SK-N-SH treated with all-trans-retinoic acid at 6 μM for 48 hours (cell line): ENCODE measurements at regions not wholly inside any gene's neighbourhood (a gene's known extent, or its start where the extent isn't known, plus 50 kb on each side); places are given as distances from the start of the nearest gene placed in this dataset.

Experiments
- ATAC-seq: fragments of 200-7000 bp; cut with Tn5 transposase; 3 replicates; pipeline ENCODE4 v1.9.1; 2020; ENCODE audit warnings: mild to moderate bottlenecking, moderate library complexity
- ARNTL ChIP-seq: fragments of 450-650 bp; formaldehyde crosslinking; IDR thresholded peaks from 2 replicates; pipeline ENCODE4 v1.5.0; 2020; ENCODE audit warnings: low read depth, mild to moderate bottlenecking, moderate library complexity, borderline replicate concordance
- BACH2 ChIP-seq: fragments of 250-450 bp; sonication (Bioruptor Pico); IDR thresholded peaks from 2 replicates; pipeline ENCODE4 v1.9.0; 2021; ENCODE audit warnings: mild to moderate bottlenecking, borderline replicate concordance
- CREB5 ChIP-seq: fragments of 250-450 bp; sonication (Bioruptor Pico); IDR thresholded peaks from 2 replicates; pipeline ENCODE4 v1.5.1; 2020; ENCODE audit warnings: low read depth, mild to moderate bottlenecking, moderate library complexity
- CSDC2 ChIP-seq: fragments of 250-450 bp; sonication (Bioruptor Pico); IDR thresholded peaks from 2 replicates; pipeline ENCODE4 v1.5.0; 2020; ENCODE audit warnings: mild to moderate bottlenecking, moderate library complexity
- CSRNP3 ChIP-seq: fragments of 250-450 bp; sonication (Bioruptor Pico); IDR thresholded peaks from 2 replicates; pipeline ENCODE4 v1.5.1; 2021; ENCODE audit warnings: mild to moderate bottlenecking, moderate library complexity
- ISL1 ChIP-seq: fragments of 250-450 bp; sonication (Bioruptor Pico); IDR thresholded peaks from 2 replicates; pipeline ENCODE4 v2.1.2; 2022; ENCODE audit warnings: mild to moderate bottlenecking, moderate library complexity
- OSR1 ChIP-seq: fragments of 250-450 bp; sonication (Bioruptor Pico); IDR thresholded peaks from 2 replicates; pipeline ENCODE4 v1.8.0; 2022; ENCODE audit warnings: moderate library complexity, mild to moderate bottlenecking, inconsistent platforms
- PATZ1 ChIP-seq: fragments of 250-450 bp; sonication (Bioruptor Pico); IDR thresholded peaks from 2 replicates; pipeline ENCODE4 v1.8.0; 2020; ENCODE audit warnings: mild to moderate bottlenecking, moderate library complexity, borderline replicate concordance
- POU6F1 ChIP-seq: fragments of 250-450 bp; sonication (Bioruptor Pico); IDR thresholded peaks from 2 replicates; pipeline ENCODE4 v1.8.0; 2021; ENCODE audit warnings: low read depth, mild to moderate bottlenecking, moderate library complexity, borderline replicate concordance
- PPARA ChIP-seq: fragments of 250-450 bp; sonication (Bioruptor Pico); IDR thresholded peaks from 2 replicates; pipeline ENCODE4 v1.5.0; 2020; ENCODE audit warnings: mild to moderate bottlenecking, borderline replicate concordance
- RARB ChIP-seq: fragments of 250-450 bp; sonication (Bioruptor Pico); IDR thresholded peaks from 2 replicates; pipeline ENCODE4 v1.8.0; 2021; ENCODE audit warnings: mild to moderate bottlenecking, moderate library complexity
- TCF4 ChIP-seq: fragments of 250-450 bp; sonication (Bioruptor Pico); IDR thresholded peaks from 2 replicates; pipeline ENCODE4 v1.8.0; 2021; ENCODE audit warnings: mild to moderate bottlenecking, moderate library complexity, borderline replicate concordance
- TOX ChIP-seq: fragments of 250-450 bp; sonication (Bioruptor Pico); IDR thresholded peaks from 2 replicates; pipeline ENCODE4 v1.8.0; 2021; ENCODE audit warnings: mild to moderate bottlenecking, moderate library complexity, borderline replicate concordance
- TSHZ2 ChIP-seq: fragments of 250-450 bp; sonication (Bioruptor Pico); IDR thresholded peaks from 2 replicates; pipeline ENCODE4 v1.5.0; 2020; ENCODE audit warnings: mild to moderate bottlenecking, moderate library complexity
- ZC3H10 ChIP-seq: fragments of 250-450 bp; sonication (Bioruptor Pico); IDR thresholded peaks from 2 replicates; pipeline ENCODE4 v1.5.1; 2021; ENCODE audit warnings: mild to moderate bottlenecking, moderate library complexity
- ZFP3 ChIP-seq: fragments of 250-450 bp; sonication (Bioruptor Pico); IDR thresholded peaks from 2 replicates; pipeline ENCODE4 v1.5.0; 2020; ENCODE audit warnings: mild to moderate bottlenecking, moderate library complexity
- ZFP30 ChIP-seq: fragments of 450-650 bp; formaldehyde crosslinking; IDR thresholded peaks from 2 replicates; pipeline ENCODE4 v1.5.0; 2022; ENCODE audit warnings: mild to moderate bottlenecking, moderate library complexity
- ZNF70 ChIP-seq: fragments of 450-650 bp; formaldehyde crosslinking; IDR thresholded peaks from 2 replicates; pipeline ENCODE4 v1.5.0; 2020; ENCODE audit warnings: mild to moderate bottlenecking, moderate library complexity
- ZNF8 ChIP-seq: fragments of 450-650 bp; formaldehyde crosslinking; IDR thresholded peaks from 2 replicates; pipeline ENCODE4 v1.5.0; 2020; ENCODE audit warnings: mild to moderate bottlenecking, moderate library complexity

- TF ChIP-seq POU6F1 (no peak), TOX (CRISPR knock-in tag) (no peak), ZC3H10 (CRISPR knock-in tag) (no peak), CSRNP3 (no peak), RARB (no peak), ZFP3 (CRISPR knock-in tag) (no peak), ZNF8 (CRISPR knock-in tag) (no peak), ARNTL (CRISPR knock-in tag) (no peak), TCF4 (no peak), BACH2 (CRISPR knock-in tag) (no peak), ISL1 (CRISPR knock-in tag) (no peak)
Observed at GRCh38 chr18:39072970-39073369, 1507.4 kb upstream of the CELF4 start (continued).

GRCh38 chr18:39062426-39062825 is 1496.8 kb upstream of the CELF4 start:
- TF ChIP-seq OSR1 (CRISPR knock-in tag) (no peak), ZC3H10 (CRISPR knock-in tag) (no peak), RARB (no peak), PPARA (no peak), PATZ1 (CRISPR knock-in tag) (no peak), TSHZ2 (CRISPR knock-in tag) (no peak), ISL1 (CRISPR knock-in tag) (no peak)

GRCh38 chr18:39058386-39059000 is 1492.9 kb upstream of the CELF4 start:
- ATAC-seq = no peak
- TF ChIP-seq CSDC2 (CRISPR knock-in tag) = no peak
- TF ChIP-seq RARB = no peak
- no peak for TF ChIP-seq PATZ1 (CRISPR knock-in tag)
- no peak for TF ChIP-seq CREB5
- no peak for TF ChIP-seq ZFP30
- TF ChIP-seq CSRNP3 = no peak
- no peak for TF ChIP-seq TOX (CRISPR knock-in tag)
- no peak for TF ChIP-seq OSR1 (CRISPR knock-in tag)
- TF ChIP-seq ARNTL (CRISPR knock-in tag) = no peak
- no peak for TF ChIP-seq ZNF70 (CRISPR knock-in tag)
- TF ChIP-seq TCF4 = no peak

More at GRCh38 chr18:39062426-39062825, 1496.8 kb upstream of the CELF4 start:
- no peak for ATAC-seq
